Heart right ventricle (tissue), 16 donors: ENCODE measurements at regions not wholly inside any gene's neighbourhood (a gene's known extent, or its start where the extent isn't known, plus 50 kb on each side); places are given as distances from the start of the nearest gene placed in this dataset.

Source experiments
- ATAC-seq, 8 donors: fragments of 200-7000 bp; cut with Tn5 transposase; one replicate each; pipeline ENCODE4 v1.9.1; 2020; ENCODE audit warnings: mild to moderate bottlenecking in 8 of 8, moderate library complexity in 8 of 8, moderate number of reproducible peaks in 1 of 8
- DNase-seq, 2 donors: peaks; one replicate each; pipeline ENCODE4 v3.0.0-alpha.2; 2020
- H3K27ac ChIP-seq, 10 donors: fragments of 200-600 bp; sonication (generic) in 2 of 10; one replicate each; pipeline versions ENCODE4 v1.5.0 to v1.8.0; 2020 to 2022; ENCODE audit warnings: mild to moderate bottlenecking in 3 of 10
- H3K27me3 ChIP-seq, 7 donors: fragments of 200-600 bp; one replicate each; pipeline ENCODE4 v1.8.0; 2021 to 2022; ENCODE audit warnings: mild to moderate bottlenecking in 2 of 7
- H3K36me3 ChIP-seq, 9 donors: fragments of 200-600 bp; sonication (generic) in 1 of 9; one replicate each; pipeline versions ENCODE4 v1.5.0 to v1.8.0; 2020 to 2022; ENCODE audit warnings: mild to moderate bottlenecking in 2 of 9
- H3K4me1 ChIP-seq, 9 donors: fragments of 200-600 bp; sonication (generic) in 1 of 9; one replicate each; pipeline versions ENCODE4 v1.5.0 to v1.8.0; 2020 to 2022; ENCODE audit warnings: mild to moderate bottlenecking in 4 of 9
- H3K4me3 ChIP-seq, 10 donors: fragments of 200-600 bp; sonication (generic) in 2 of 10; one replicate each; pipeline versions ENCODE4 v1.5.0 to v1.8.0; 2020 to 2022; ENCODE audit warnings: mild to moderate bottlenecking in 7 of 10, moderate library complexity in 2 of 10
- H3K9me3 ChIP-seq, 11 donors: fragments of 200-600 bp in 10 of 11; sonication (generic) in 2 of 11; one replicate each; pipeline versions ENCODE4 v1.5.0 to v1.8.0; 2013 to 2022; ENCODE audit warnings: mild to moderate bottlenecking in 2 of 11, control low read depth in 1 of 11, moderate library complexity in 1 of 11
- WGBS, 2 donors: extraction: QIAGEN DNeasy Blood & Tissue Kit; methylation state at CpG; one replicate each; pipeline ENCODE4 v1.1.7; 2013; ENCODE audit warnings: inconsistent platforms in 1 of 2; 5-methylcytosine and 5-hydroxymethylcytosine counted together
- intact Hi-C, 10 donors: fragments of 100-400 bp; cut with DNase I; formaldehyde crosslinking; loops; one replicate each; pipeline versions ENCODE4 v1.11.1 to v1.14.2; 2022
- TF ChIP-seq, protein P1 (sequence below), 9 donors: fragments of 200-600 bp; sonication (generic) in 2 of 9; IDR thresholded peaks; one replicate each; pipeline versions ENCODE4 v1.5.0 to v1.8.0; 2021 to 2022; ENCODE audit warnings: antibody characterized with exemption in 9 of 9, mild to moderate bottlenecking in 5 of 9, moderate library complexity in 1 of 9
- donor health status: Arrhythmogenic right ventricular cardiomyopathy.
- donor health status: ischemic (EF 13 %, LVEDD 7.1; RV severe dilation, severe dysfunction).
- donor health status: healthy with polysubstance abuse.
- donor health status: DM: no; HTN: yes; CAD: no.
- donor health status: DM: no; HTN: no; CAD: no.
- donor health status: ischemic (EF 25% LVEDD 6.9; RV normal size, moderate dysfunction).
- donor health status: ischemic (EF 25% LVEDD 5.7; RV mildly dilated, moderate dysfunction).
- donor health status: healthy.
- donor health status: DM: yes; HTN: yes; CAD: no.
- donor health status: Ischemic cardiomyopathy.
- donor health status: ischemic (EF 35%, LVEDD 5.7; RV mildly dilated, moderate dysfunction).
- donor health status: nonischemic (EF 11% LVEDD 7.7; RV severe dilation, severe dysfunction).
- donor health status: DM: yes; HTN: yes; CAD: no.
- donor health status: PGD.
- donor health status: ischemic (EF 29% LVEDD 5.4; RV normal size, mild dysfunction).
- donor health status: nonischemic (EF 23%, LVEDD 6.1; RV moderate dilation, normal function).

DNA sequence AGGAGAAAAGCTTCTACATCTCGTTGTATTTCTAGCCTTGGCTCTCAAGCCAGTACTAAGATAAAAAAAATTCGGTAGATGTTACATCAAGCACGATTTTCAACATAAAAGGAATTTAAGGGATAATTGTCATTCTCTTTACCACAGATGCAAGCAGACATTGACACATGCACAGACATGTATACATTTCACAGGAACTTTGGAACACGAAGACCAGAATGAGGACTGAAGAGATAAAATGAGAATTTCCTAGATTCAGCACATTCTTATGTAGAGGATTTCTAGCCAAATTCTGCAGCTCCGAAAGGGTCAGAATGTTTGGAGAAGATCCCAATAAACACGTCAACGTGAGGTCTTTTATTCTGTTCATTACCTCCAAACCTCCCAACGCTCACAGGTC lies 284.5 kb upstream of the ARGLU1 start:
- no peak for DNase-seq
- TF ChIP-seq, protein P1, sequence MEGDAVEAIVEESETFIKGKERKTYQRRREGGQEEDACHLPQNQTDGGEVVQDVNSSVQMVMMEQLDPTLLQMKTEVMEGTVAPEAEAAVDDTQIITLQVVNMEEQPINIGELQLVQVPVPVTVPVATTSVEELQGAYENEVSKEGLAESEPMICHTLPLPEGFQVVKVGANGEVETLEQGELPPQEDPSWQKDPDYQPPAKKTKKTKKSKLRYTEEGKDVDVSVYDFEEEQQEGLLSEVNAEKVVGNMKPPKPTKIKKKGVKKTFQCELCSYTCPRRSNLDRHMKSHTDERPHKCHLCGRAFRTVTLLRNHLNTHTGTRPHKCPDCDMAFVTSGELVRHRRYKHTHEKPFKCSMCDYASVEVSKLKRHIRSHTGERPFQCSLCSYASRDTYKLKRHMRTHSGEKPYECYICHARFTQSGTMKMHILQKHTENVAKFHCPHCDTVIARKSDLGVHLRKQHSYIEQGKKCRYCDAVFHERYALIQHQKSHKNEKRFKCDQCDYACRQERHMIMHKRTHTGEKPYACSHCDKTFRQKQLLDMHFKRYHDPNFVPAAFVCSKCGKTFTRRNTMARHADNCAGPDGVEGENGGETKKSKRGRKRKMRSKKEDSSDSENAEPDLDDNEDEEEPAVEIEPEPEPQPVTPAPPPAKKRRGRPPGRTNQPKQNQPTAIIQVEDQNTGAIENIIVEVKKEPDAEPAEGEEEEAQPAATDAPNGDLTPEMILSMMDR (IDR thresholded peaks at IDR 0.05) = no peak
- WGBS, 2 donors = 75 to 77% methylated on average over 8 of the region's 8 CpGs
- no peak for ATAC-seq
- intact Hi-C loops = no loop called here
- H3K27me3 ChIP-seq = no peaks in the 10 kb centered on the region
- H3K36me3 ChIP-seq = no peaks in the 10 kb centered on the region
- H3K27ac ChIP-seq = no peak overlapping the region
- H3K4me1 ChIP-seq = no peaks in the 10 kb centered on the region
- H3K9me3 ChIP-seq = no peaks in the 10 kb centered on the region
- H3K4me3 ChIP-seq = no peak overlapping the region

DNA sequence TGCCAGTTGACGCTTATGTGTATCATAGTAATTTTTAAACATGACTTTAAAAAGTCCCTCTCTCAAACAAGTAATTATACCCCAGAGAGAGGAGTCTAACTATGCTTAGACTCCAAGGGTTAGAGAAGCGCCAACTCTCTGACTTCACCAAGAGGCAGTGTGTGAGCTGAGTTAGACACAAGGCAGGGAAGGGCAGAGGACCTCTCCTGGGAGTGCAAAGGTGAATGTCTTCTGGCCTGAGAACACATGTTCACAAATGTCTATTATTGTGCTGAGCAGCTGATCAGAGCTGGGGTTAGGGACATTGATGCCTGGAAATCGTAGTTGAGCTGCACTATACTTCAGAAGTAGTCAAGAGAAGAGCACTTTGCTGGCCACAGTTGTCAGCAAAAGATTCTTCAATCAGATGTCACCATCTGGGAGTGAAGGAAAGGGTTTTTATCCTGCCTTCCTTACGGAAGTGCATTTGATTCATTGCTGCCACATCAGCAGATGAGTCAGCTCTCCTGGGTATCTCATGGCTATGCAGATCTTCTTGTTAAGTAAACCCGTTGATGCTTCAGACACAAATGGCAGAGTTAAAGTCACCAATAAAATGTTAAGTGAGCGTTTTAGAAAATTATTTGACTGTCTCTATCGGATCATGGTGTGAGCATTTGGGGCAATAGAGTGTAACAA lies 283.2 kb upstream of the ARGLU1 start:
- intact Hi-C loops = no loop called here
- Histone ChIP-seq H3K36me3 (no peaks in the 10 kb centered on the region), H3K4me3 (no peak overlapping the region), H3K27me3 (no peaks in the 10 kb centered on the region), H3K27ac (no peak overlapping the region), H3K9me3 (no peaks in the 10 kb centered on the region), H3K4me1 (no peaks in the 10 kb centered on the region)
- WGBS, 2 donors = 80 to 84% methylated on average over 7 of the region's 7 CpGs
- TF ChIP-seq, protein P1 (IDR thresholded peaks at IDR 0.05) = no peak
- ATAC-seq (no peak), DNase-seq (no peak)

DNA sequence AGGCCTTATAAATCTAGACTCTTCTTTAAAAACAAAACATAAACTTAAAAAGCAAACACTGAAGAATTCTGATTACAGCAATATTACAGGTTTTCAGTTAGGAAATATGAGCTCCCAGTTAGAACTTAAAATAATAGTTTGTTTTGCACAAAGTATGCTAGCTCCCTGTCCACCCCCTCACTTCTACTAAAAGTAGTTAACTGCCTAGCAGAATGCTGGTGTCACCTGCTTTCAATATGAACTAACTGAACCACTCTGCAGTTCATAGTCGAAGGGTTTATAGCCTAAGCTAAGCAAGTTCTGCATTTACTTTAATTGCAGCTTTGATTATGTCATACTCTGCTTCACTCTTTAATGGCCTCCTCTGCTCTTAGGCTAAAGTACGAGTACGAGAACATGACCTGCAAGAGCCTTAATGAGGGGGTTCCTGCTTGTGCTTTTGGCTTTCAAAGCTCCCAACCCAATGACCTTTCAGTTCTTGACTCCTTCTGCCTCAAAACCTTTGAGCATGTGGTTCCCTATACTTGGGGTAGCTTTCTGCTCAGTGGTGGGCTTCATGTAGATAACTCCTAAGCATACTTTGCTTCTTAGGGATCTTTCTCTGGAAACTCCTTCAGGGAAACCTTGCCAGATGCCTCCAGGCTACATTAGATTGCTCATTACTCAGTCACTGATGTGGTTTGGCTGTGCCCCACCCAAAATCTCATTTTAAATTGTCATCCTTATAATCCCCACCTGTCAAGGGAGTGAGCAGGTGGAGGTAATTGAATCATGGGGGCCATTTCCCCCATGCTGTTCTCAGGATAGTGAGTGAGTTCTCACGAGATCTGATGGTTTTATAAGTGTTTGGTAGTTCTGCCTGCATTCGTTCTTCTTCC lies 278.9 kb upstream of the ARGLU1 start:
- H3K4me1 ChIP-seq = no peaks in the 10 kb centered on the region
- TF ChIP-seq, protein P1 (IDR thresholded peaks at IDR 0.05) = no peak
- no peaks in the 10 kb centered on the region for H3K36me3 ChIP-seq
- H3K27ac ChIP-seq = no peak overlapping the region
- ATAC-seq (no peak), DNase-seq (no peak)
- 89 to 90% methylated on average over 5 of the region's 5 CpGs for WGBS, 2 donors
- H3K27me3 ChIP-seq = no peaks in the 10 kb centered on the region
- peaks cover 0 to 3% (median 0%) of the 10 kb centered on the region in 11 donors for H3K9me3 ChIP-seq
- no peak overlapping the region for H3K4me3 ChIP-seq
- intact Hi-C loops = no loop called here

DNA sequence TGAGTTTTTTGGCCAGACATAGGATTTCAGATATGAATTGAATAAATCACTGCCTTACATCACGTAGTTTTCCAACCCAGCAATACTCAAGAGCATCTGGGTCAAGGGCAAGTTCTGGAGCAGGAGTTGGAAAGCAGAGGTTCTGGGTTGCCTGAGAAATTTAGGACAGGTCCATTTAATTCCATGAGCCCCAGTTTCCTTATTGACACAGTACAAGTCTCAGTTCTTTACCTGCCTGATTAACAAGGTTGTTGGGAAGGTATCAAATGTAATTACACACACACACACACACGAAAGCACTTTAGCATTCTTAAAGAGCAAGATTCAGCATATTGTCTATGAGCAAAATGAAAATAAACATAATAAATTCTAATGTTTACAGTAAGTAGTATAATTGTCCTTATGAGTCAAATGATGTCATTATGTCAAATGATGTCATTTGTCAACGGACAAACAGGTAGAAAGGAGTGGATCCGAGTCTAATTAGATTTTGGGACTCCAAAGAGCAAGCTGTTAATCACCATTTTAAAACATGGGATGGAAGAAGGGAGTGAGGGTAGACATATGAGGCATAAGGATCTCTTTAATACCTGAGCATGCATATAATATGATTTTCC lies 268.4 kb upstream of the ARGLU1 start:
- TF ChIP-seq, protein P1 (IDR thresholded peaks at IDR 0.05) = no peak
- Histone ChIP-seq H3K4me3 (no peak overlapping the region), H3K36me3 (no peaks in the 10 kb centered on the region), H3K27me3 (no peaks in the 10 kb centered on the region), H3K9me3 (peaks cover 0 to 18% (median 0%) of the 10 kb centered on the region in 11 donors), H3K27ac (no peak overlapping the region), H3K4me1 (peaks cover 0 to 26% (median 0%) of the 10 kb centered on the region in 9 donors)
- 75 to 77% methylated on average over 4 of the region's 4 CpGs for WGBS, 2 donors
- DNase-seq (no peak), ATAC-seq (no peak)
- intact Hi-C loops = no loop called here
